ENCODE measurements at regions not wholly inside any gene's neighbourhood (a gene's known extent, or its start where the extent isn't known, plus 50 kb on each side); places are given as distances from the start of the nearest gene placed in this dataset.
"Not testable (repeated sequence)": the region's sequence is repeated elsewhere in the genome, so short reads cannot be mapped to it uniquely, and the experiment has no call there.

GRCh38 chr9:73951147-73951546 is 546.0 kb upstream of the RORB start:
- Histone ChIP-seq H3K4me3 (ENCODE audit: low read depth, low read length, poor library complexity, severe bottlenecking) (no peak overlapping the region), H3K36me3 (ENCODE audit: insufficient read depth, low read length) (no peaks in the 10 kb centered on the region), H3K27ac (ENCODE audit: low read depth, low read length, poor library complexity, severe bottlenecking) (no peak overlapping the region), H3F3A (ENCODE audit: insufficient read depth, low read length) (no peaks in the 10 kb centered on the region), H3K9me2 (ENCODE audit: low read depth, low read length) (no peaks in the 10 kb centered on the region), H3K4me2 (ENCODE audit: low read length) (no peak overlapping the region), H3K27me3 (ENCODE audit: insufficient read depth, low read length) (no peaks in the 10 kb centered on the region), H3K79me2 (ENCODE audit: insufficient read depth, low read length) (no peaks in the 10 kb centered on the region), H3K9me3 (ENCODE audit: low read length) (no peaks in the 10 kb centered on the region), H3K4me1 (ENCODE audit: insufficient read depth, low read length, severe bottlenecking) (no peaks in the 10 kb centered on the region), H4K20me1 (ENCODE audit: insufficient read depth, low read length) (no peaks in the 10 kb centered on the region), H2AFZ (ENCODE audit: low read length) (no peak overlapping the region), H3K9ac (ENCODE audit: low read length) (no peak overlapping the region)
- no peak for TF ChIP-seq EZH2 (IDR thresholded peaks at IDR 0.05; ENCODE audit: borderline replicate concordance, low read length)
- TF ChIP-seq, protein P1, sequence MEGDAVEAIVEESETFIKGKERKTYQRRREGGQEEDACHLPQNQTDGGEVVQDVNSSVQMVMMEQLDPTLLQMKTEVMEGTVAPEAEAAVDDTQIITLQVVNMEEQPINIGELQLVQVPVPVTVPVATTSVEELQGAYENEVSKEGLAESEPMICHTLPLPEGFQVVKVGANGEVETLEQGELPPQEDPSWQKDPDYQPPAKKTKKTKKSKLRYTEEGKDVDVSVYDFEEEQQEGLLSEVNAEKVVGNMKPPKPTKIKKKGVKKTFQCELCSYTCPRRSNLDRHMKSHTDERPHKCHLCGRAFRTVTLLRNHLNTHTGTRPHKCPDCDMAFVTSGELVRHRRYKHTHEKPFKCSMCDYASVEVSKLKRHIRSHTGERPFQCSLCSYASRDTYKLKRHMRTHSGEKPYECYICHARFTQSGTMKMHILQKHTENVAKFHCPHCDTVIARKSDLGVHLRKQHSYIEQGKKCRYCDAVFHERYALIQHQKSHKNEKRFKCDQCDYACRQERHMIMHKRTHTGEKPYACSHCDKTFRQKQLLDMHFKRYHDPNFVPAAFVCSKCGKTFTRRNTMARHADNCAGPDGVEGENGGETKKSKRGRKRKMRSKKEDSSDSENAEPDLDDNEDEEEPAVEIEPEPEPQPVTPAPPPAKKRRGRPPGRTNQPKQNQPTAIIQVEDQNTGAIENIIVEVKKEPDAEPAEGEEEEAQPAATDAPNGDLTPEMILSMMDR (IDR thresholded peaks at IDR 0.05; ENCODE audit: low read length): no peak

- H3K27ac ChIP-seq (ENCODE audit: low read depth, low read length, poor library complexity, severe bottlenecking): no peak overlapping the region
- H3F3A ChIP-seq (ENCODE audit: insufficient read depth, low read length): no peaks in the 10 kb centered on the region
- no peak overlapping the region for H2AFZ ChIP-seq (ENCODE audit: low read length)
- H3K79me2 ChIP-seq (ENCODE audit: insufficient read depth, low read length): no peaks in the 10 kb centered on the region
- H3K27me3 ChIP-seq (ENCODE audit: insufficient read depth, low read length): no peaks in the 10 kb centered on the region
- H4K20me1 ChIP-seq (ENCODE audit: insufficient read depth, low read length): no peaks in the 10 kb centered on the region
- no peak overlapping the region for H3K9ac ChIP-seq (ENCODE audit: low read length)
- no peaks in the 10 kb centered on the region for H3K9me2 ChIP-seq (ENCODE audit: low read depth, low read length)
- no peaks in the 10 kb centered on the region for H3K36me3 ChIP-seq (ENCODE audit: insufficient read depth, low read length)
- no peaks in the 10 kb centered on the region for H3K9me3 ChIP-seq (ENCODE audit: low read length)
- H3K4me2 ChIP-seq (ENCODE audit: low read length): no peak overlapping the region
- TF ChIP-seq EZH2 (IDR thresholded peaks at IDR 0.05; ENCODE audit: borderline replicate concordance, low read length): no peak
- TF ChIP-seq, protein P1 (IDR thresholded peaks at IDR 0.05; ENCODE audit: low read length): no peak
- H3K4me1 ChIP-seq (ENCODE audit: insufficient read depth, low read length, severe bottlenecking): no peaks in the 10 kb centered on the region
- no peak overlapping the region for H3K4me3 ChIP-seq (ENCODE audit: low read depth, low read length, poor library complexity, severe bottlenecking)
Measured at GRCh38 chr9:73962792-73963191, 534.3 kb upstream of the RORB start.

DNA sequence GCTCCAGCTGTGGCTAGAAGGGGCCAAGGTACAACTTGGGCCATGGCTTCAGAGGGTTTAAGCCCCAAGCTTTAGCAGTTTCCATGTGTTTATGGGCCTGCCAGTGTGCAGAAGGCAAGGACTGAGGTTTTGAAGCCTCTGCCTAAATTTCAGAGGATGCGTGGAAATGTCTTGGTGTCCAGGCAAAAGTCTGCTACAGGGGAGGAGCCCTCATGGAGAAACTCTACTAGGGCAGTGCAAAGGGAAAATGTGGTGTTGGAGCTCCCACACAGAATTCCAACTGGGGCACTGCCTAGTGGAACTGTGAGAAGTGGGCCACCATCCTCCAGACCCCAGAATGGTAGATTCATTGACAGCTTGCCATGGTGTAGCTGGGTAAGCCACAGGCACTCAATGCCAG is 527.2 kb upstream of the RORB start:
- H3F3A ChIP-seq (ENCODE audit: insufficient read depth, low read length): no peaks in the 10 kb centered on the region
- no peaks in the 10 kb centered on the region for H3K9me2 ChIP-seq (ENCODE audit: low read depth, low read length)
- no peaks in the 10 kb centered on the region for H3K9me3 ChIP-seq (ENCODE audit: low read length)
- TF ChIP-seq, protein P1 (IDR thresholded peaks at IDR 0.05; ENCODE audit: low read length): no peak
- no peak for TF ChIP-seq EZH2 (IDR thresholded peaks at IDR 0.05; ENCODE audit: borderline replicate concordance, low read length)
- no peaks in the 10 kb centered on the region for H3K36me3 ChIP-seq (ENCODE audit: insufficient read depth, low read length)
- no peak overlapping the region for H2AFZ ChIP-seq (ENCODE audit: low read length)
- H3K4me3 ChIP-seq (ENCODE audit: low read depth, low read length, poor library complexity, severe bottlenecking): no peak overlapping the region
- H3K4me1 ChIP-seq (ENCODE audit: insufficient read depth, low read length, severe bottlenecking): no peaks in the 10 kb centered on the region
- H3K9ac ChIP-seq (ENCODE audit: low read length): no peak overlapping the region
- no peaks in the 10 kb centered on the region for H3K79me2 ChIP-seq (ENCODE audit: insufficient read depth, low read length)
- H4K20me1 ChIP-seq (ENCODE audit: insufficient read depth, low read length): no peaks in the 10 kb centered on the region
- H3K27me3 ChIP-seq (ENCODE audit: insufficient read depth, low read length): no peaks in the 10 kb centered on the region
- H3K27ac ChIP-seq (ENCODE audit: low read depth, low read length, poor library complexity, severe bottlenecking): no peak overlapping the region
- no peak overlapping the region for H3K4me2 ChIP-seq (ENCODE audit: low read length)

DNA sequence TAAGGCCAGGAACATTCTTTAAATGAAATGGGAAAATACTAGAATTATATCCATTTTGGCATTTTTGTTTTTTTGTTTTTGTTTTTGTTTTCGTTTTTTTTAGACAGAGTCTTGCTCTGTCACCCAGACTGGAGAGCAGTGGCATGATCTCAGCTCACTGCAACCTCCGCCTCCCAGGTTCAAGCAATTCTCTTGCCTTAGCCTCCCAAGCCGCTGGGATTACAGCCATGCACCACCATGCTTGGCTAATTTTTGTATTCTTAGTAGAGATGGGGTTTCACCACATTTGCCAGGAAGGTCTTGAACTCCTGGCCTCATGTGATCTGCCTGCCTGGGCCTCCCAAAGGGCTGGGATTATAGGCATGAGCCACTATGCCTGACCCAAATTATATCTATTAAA is 520.7 kb upstream of the RORB start:
- not testable (repeated sequence) for H4K20me1 ChIP-seq (ENCODE audit: insufficient read depth, low read length); H3F3A ChIP-seq (ENCODE audit: insufficient read depth, low read length); H3K4me2 ChIP-seq (ENCODE audit: low read length); H3K27me3 ChIP-seq (ENCODE audit: insufficient read depth, low read length); H3K36me3 ChIP-seq (ENCODE audit: insufficient read depth, low read length); H3K4me3 ChIP-seq (ENCODE audit: low read depth, low read length, poor library complexity, severe bottlenecking); H3K9me3 ChIP-seq (ENCODE audit: low read length); H3K27ac ChIP-seq (ENCODE audit: low read depth, low read length, poor library complexity, severe bottlenecking); H3K79me2 ChIP-seq (ENCODE audit: insufficient read depth, low read length); H2AFZ ChIP-seq (ENCODE audit: low read length); H3K4me1 ChIP-seq (ENCODE audit: insufficient read depth, low read length, severe bottlenecking); H3K9me2 ChIP-seq (ENCODE audit: low read depth, low read length); H3K9ac ChIP-seq (ENCODE audit: low read length)
